A204.1 (cell line): ENCODE measurements at regions not wholly inside any gene's neighbourhood (a gene's known extent, or its start where the extent isn't known, plus 50 kb on each side); places are given as distances from the start of the nearest gene placed in this dataset.

Source experiments
- FAIRE-seq: peaks from 2 replicates; lab custom pipeline; 2012; peaks lifted over from hg19 to GRCh38; lab: Jason Lieb, UNC

DNA sequence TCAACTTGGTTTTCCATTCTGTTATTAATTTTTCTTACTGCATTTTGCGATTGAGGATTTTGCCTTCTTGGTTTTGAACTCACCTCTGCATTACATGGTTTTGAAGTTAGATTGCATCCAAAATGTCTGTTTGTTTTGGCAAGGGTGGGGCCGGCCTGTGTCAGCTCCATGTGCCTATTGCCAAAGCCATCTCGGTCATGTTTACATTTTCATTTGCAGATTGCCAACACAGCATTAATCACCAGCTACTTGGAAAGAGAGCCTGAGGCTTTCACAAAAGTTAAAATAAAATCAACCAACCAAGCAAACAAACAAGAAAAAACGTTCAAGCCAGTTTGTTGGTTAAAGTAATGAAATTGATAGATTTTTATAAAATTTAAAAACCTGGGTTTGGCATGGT, 695.8 kb downstream of the TYW1 start:
- FAIRE-seq: no peak

DNA sequence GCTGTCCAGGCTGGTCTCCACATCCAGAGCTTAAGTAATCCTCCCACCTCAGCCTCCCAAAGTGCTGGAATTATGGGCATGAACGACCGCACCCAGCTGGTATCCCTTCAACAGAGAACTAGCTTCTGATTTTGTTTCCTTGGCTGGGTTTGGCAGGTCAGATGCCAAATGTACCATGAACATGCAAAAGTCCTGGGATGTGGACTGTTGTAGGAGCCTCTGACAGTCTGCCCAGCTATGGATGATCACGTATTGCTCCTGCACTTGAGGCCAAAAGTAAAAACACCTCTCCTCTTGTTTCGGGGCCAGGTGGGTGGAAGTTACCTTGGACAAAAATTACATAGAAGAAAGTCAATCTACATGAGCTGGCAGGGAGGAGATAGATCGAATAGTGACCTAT, 699.5 kb downstream of the TYW1 start:
- FAIRE-seq: no peak

DNA sequence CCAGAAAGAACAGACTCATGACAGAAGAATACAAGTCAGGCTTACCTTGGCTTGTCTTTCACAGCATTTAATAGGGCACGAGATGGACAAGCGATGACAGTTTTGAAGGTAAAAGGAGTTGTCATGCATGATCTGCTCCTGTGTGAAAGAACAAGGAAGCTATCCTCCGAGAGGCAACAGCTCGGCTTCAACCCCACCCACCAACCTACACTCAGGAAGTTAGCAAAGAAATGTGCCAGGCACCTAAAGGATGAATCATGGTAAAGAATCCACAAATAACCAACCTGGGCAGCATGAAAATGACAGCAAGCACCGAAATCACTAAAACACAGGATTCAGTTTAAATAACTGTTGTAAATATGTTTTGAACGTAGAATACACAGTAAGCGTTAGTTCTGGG, 700.2 kb downstream of the TYW1 start:
- FAIRE-seq: no peak

DNA sequence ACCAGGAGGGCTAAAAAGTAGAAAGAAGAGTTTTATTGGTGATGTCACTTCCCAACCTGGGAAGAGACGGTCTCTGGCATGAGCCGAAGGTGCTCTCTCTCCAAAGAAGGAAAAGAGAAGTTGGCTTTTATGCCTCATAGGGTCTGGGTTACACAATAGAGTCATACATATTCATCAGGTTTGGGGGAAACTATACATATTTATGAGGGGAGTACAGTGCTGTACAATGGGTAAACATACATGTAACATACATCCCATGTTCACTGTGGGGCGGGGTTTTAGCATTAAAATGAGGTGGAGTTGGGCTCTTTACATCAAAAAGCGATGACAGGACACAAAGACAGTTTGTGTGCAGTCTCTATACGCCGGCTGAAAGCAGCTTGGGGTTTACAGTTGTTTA, 701.7 kb downstream of the TYW1 start:
- FAIRE-seq: no peak

DNA sequence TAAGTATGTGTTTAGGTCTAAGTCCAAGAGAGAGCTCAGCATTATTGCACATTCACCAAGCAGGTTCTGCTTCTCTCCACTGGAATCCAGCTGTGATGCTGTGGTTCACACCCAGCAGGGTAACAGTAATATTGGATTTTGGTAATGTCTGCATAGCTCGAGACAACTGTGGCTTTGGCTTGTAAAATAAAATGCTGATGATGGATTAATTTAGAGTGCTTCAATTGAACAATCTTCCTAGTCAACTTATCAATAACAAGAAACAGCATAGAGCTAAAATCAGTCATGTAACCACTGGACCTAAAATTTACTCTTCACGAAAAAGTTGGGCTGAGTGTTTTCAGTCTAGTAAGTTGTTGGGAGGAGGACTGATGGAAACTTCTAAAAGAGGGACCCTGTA, 709.2 kb downstream of the TYW1 start:
- no peak for FAIRE-seq

DNA sequence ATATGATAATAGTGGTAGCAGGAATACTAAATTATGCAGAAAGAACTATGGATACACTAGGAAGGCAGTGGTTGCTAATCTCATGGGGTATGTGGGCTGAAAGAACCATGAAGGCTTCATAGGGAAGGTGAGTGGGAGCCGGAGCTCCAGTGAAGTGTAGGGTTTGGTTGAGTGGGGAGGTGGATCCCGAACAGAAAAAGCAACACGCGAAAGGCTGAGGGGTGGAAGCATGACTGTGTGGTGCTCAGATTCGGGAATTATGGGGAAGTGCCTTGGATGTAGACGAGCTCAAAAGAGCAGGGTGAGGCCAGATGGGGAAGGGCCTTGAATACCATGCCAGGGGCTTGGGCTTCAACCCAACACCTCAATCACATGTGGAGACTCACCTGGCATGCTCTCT, 715.1 kb downstream of the TYW1 start:
- no peak for FAIRE-seq

DNA sequence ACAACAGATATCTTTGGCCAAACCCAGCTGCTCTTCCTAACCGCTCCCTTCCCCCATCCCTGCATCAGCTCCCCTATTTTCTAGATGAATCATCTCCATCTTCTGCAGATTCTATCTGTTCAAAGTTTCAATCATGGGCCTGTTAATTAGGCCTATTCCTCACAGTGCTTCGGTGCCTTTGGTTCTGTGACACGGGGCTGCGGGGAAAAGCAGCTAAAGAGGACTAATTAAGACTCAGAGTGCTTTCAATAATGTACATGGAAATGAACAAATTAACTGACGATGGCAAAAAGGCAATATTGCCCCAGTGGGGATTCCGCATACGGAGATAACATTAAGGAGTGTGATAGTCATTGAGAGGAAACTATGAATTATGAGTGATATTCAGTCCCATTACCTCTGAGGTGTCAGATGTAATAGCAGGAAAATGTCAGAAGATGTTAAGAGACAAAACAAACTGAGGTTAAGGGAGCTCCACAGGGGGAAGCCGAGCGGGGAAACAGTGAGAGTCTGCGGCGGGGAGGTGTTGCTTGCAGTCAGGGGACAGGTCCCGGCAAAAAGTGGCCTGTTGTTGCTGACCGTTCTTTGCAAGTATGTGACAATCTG, 716.9 kb downstream of the TYW1 start:
- no peak for FAIRE-seq

DNA sequence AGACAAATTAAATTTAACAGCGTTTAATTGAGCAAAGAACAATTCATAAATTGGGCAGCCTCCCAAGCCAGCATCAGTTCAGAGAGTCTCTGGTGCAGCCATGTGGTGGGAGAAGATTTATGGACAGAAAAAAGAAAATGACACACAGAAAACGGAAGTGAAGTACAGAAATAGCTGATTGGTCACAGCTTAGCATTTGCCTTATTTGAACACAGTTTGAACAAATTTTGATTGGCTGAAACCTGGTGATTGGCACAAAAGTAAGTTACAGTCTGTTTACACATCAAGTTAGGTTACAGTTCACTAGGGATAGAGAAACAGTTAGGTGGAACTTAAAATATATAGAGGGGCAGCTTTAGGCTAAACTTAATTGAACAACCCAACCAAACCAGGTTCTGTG, 720.1 kb downstream of the TYW1 start:
- no peak for FAIRE-seq

DNA sequence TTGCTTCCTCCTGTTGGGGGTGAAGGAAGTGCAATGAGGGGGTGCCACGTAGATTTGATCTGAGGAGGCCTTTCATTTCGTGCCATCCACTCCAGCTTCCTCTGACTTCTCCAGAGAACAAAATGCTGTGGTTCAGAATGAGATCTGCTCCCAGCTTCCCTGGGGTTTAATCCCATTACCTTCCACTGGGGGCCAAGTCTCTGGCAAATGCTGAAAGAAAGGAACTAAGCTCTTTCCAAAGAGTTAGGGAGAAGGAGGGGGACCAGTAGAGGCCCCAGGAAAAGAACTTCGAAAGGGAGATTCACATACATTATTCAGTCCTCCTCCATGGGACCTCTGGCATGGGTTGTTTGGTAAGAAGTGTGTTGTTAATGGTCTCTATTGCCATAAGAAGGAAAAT, 727.0 kb downstream of the TYW1 start:
- FAIRE-seq: no peak

DNA sequence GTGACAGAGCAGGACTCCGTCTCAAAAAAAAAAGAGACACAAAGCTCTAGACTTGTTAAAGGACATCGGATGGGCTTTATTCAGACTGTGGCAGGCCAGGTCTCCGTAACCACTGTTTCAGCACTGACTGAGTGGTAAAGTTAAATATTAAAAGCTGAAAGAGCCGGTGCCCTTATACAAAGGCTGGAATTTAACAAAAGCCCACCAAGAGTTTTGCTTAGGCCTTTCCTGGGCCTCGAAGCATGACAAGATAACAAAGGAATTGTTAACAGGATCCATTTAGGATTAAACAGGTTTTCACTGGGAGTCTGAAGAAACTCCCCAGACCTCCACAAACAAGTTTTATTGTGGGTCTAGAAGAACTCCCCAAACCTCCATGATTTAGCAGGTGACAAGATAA, 727.8 kb downstream of the TYW1 start:
- no peak for FAIRE-seq

DNA sequence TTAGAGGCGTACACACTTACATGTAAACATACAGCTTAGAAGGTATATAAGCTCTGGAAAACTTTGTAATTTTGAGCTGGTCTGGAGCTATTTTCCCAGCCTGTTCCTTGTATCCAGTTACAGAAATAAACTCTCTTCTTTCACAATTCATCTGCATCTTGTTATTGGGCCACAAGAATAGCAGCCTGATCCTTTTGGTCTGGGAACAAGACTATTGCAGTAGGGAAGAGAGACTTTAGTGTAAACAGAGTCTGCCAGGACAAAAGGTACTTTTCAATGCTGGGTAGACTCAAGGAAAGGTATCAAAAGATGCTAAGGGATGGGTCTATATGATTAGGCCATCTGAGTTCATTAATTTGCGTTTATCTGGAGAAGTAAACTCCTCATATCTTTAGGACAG, 728.3 kb downstream of the TYW1 start:
- no peak for FAIRE-seq

DNA sequence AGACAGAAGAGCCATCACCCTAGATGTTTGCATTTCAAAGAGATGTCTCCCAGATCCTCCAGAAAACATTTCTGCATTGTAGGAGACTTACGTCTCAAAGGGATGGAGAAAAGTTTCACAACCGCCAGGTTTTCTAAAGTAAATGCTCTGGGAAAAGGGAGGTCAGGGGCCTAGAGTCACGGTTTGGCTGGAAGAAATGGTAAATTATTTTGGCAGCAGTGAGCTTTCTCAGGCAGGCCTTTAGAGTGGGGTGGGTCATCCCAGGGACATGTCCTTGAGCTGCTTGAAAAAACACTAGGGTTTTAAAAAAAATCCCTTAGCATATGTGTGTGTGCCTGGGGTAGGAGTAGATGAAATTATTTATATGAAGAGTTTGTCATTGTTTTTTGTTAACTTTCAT, 728.8 kb downstream of the TYW1 start:
- no peak for FAIRE-seq

DNA sequence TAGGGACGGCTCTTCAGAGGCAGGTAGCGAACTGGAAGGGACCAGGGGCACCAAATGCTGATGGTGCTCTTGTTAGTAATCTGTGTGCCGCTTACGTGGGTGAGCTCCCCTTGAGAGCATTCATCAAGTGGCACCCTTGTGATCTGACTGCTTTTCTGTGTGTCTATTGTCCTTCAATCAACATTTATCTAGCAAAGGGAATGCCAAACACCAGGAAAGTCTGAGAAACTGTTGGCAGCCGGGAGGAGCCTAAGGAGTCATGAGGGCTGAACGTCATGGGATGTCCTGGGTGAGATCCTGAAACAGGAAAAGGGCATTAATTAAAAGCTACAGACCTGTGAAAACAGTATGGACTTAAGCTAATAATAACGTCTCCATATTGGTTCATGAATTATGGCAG, 733.1 kb downstream of the TYW1 start:
- no peak for FAIRE-seq

DNA sequence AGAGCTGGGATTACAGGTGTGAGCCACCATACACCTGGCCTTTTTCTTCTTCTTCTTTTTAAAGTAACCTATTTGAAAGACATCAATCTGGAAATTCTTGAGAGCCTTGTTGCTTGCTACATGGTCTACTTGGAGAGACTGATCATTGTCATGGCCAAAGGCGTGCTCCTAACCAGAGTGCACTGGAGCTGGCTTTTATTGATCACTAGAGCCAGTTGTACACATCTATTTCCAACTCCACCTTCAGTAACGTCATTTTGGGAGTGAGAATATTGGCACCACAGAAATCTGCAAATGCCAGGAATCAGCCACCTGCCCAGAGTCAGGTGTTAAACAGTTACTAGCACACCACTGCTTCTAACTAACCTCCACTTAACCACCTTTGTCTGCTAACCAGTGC, 735.1 kb downstream of the TYW1 start:
- no peak for FAIRE-seq

DNA sequence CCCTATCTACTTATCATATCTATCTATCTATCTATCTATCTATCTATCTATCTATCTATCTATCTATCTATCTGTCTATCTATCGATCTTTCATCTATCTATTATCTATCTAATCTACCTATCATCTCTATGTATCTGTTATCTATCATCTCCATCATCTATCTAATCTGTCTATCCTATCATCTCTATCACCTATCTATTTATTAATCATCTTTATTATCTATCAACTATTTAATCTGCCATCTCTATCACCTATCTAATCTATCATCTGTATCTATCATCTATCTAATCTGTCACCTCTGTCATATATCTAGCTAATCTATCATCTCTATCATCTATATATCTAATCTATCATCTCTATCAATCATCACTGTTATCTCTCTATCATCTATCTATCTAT, 736.3 kb downstream of the TYW1 start:
- no peak for FAIRE-seq

DNA sequence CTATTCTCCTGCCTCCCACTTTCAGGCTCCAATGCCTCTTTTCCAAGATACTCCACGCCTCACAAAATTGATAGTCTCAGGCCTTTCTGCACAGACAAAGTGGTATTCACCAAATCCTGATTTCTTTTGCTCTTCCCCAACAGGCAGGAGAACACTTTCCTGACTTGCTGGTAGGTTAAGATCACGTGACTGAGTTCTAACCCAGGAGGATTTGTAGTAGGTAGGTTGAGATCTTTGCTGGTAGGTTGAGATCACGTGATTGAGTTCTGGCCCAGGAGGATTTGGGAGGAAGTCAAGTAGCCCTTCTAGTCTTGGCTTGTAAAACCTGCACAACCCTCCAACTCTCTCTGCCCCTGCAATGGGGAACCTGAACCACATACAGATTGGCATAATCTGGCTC, 741.5 kb downstream of the TYW1 start:
- no peak for FAIRE-seq

DNA sequence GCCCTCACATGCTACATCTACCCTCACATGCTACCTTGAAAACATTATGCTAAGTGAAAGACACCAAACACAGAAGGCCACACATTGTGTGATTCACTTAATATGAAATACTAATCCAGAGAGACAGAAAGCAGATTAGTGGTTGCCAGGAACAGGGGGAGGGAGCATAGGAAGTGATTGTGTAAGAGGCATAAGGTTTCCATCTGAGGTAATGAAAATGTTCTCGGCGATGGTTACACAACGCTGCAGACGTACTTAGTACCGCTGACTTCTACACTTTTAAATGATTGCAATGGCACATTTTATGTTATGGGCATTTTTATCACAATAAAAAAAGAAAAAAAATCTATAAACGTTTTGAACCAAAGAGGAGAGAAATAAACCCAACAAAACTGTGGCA, 742.3 kb downstream of the TYW1 start:
- no peak for FAIRE-seq

DNA sequence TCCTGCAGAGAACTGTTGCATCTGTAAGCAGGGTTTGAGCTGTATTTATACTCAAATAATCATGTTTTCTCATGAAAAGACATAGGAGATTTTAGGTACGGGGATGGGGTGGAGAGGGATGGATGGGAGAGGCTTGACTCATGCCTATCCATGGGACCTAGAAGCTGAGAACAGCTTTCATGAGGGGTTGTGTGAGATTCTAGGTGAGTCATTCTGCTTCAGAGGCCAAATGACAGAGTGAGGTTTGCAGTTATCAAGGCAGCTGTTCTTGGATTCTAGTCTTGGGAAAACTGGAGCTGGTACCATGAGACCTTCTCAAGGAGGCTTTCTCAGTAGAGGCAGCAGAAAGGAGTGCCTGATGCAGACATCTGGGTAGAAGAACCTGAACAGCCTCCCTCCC, 746.9 kb downstream of the TYW1 start:
- no peak for FAIRE-seq

DNA sequence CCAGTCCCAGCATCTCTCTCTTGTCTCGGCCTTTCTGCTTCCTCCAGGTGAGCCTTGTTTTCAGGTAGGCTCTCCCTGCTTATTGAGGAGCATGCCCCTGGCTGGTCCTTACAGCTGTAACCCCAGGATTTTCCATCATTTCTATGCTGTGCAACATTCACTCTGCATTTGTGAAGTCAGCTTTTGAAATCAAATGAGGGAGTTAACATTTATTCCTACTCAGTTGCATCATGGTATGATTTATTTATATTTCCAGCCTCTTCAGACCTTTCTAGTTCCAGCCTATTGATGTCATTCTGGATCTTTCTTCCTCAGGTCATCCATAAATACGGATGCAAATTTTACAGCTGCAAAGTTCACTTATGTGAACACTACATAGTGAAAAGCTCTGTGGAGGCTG, 755.6 kb downstream of the TYW1 start:
- no peak for FAIRE-seq

DNA sequence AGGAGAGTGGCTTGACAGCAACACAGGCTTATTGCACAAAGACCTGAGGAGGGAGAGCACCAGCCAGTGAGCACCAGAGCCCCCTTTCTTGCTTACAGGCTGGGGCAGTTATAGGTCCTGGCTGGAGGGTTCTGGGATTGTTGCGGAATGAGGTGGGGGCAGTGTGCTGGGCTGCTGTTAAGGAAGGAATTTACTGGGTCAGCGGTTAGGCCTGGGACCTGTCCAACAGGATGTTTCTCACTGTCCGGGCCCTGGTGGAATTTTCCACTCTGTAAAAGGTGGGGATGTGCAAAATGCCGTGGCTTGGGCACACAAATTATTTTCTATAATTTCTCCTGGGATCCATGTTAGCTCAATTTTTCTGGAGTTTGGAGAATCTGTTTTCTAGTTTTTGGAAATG, 757.3 kb downstream of the TYW1 start:
- FAIRE-seq: no peak

DNA sequence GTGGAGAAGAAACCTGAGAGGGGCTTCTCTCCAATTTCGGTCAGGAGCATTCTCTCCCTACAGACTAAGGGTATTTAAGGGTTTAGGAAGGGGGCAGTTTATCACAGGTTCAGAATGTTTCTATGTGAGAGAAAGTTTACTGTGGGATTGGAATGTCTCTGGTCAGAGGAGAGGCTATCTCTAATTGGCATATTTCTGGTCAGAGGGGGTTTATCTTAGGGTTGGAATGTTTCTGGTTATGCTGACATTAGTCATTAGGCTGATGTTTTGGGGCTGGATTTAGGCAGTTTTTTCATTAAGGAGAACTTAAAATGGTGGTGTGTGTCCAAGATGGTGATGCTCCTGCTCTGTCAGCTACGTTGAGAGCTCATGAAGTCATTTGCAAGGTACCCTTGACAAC, 758.0 kb downstream of the TYW1 start:
- no peak for FAIRE-seq

DNA sequence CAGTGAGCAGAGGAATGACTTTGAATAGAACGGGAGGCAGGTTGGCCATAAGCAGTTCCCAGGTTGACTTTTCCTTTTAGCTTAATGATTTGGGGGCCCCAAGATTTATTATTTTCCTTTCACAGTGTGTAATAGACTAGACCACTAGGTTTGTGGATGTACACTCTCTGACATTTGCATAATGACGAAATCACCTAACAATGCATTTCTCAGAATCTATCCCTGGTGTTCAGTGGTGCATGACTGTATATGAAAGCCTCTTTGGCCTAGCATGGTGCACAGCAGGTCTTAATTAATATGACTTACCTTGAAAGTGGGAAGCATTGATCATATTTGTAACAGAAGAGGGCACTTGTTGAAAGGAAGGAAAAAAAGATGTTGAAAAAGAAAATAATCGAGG, 761.9 kb downstream of the TYW1 start:
- no peak for FAIRE-seq

DNA sequence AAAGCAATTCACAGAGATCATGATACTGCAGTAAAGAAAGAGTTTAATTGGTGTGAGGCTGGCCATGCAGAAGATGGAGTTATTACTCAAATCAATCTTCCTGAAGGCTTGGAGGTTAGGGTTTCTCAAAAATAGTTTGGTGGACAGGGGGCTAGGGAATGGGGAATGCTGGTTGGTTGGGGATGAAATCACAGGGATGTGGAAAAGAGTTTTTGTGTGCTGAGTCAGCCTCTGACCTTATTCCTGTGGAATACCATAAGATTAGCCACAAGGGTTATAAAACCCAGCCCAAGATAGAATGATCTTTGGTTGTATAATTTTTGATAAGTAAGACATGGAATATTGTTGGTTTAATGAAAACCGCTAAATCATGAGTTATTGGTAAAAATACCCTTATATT, 764.3 kb downstream of the TYW1 start:
- no peak for FAIRE-seq

DNA sequence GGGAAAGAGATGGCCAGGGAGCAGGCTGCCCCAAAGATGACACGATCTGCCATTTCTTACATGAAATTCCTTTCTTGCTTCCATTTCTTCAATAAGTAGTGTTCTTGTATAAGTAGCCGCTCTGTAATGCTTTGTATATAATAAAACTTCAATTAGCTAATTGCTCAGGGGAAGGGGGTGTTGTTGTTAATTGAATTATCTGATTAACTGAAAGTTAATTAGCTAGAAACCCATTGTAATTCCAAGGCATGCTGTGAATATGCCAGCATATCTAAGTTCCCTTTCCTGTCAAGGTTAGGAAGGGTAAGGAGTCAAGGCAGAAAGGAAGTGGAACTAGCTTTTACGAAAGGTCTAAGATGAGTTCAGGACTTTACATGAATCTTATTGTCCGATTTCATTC, 765.9 kb downstream of the TYW1 start:
- FAIRE-seq: no peak

DNA sequence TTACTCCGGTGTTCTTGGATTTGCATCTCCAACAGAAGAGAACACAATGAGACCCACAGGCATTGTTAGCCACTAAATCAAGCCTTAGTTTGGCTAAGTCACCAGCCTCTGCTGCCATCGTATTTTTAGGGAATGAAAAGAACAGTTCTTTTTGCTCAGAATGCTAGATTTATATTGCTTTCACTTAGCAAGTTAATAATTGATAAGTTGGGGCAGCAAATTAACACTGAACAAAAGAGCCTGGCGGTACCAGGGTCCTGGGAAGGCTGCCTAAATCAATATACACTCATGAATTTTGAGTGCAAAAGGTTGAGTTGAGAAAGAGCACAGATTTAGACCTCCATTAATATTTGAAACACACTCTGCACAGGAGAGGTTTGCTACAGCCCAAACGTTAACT, 767.7 kb downstream of the TYW1 start:
- FAIRE-seq: no peak
